Kidney (tissue), 13 donors: ENCODE measurements at regions not wholly inside any gene's neighbourhood (a gene's known extent, or its start where the extent isn't known, plus 50 kb on each side); places are given as distances from the start of the nearest gene placed in this dataset.

Source experiments
- DNase-seq, 5 donors: peaks; one replicate each; pipeline ENCODE4 v3.0.0-alpha.2; 2013 to 2020
- FAIRE-seq: peaks from 2 replicates; lab custom pipeline; 2012; peaks lifted over from hg19 to GRCh38; lab: Jason Lieb, UNC
- H3K27ac ChIP-seq, 2 donors: one replicate each; pipeline ENCODE4 v1.7.0; 2013; ENCODE audit warnings: low read depth in 2 of 2, low read length in 2 of 2, inconsistent platforms in 1 of 2
- H3K27me3 ChIP-seq: one replicate; pipeline ENCODE4 v1.7.1; 2013; ENCODE audit warnings: low read length, inconsistent platforms; ENCODE audit not compliant: control insufficient read depth, insufficient read depth
- H3K36me3 ChIP-seq, 3 donors: one replicate each; pipeline versions ENCODE4 v1.7.0 to v1.7.1; 2013; ENCODE audit warnings: low read length in 3 of 3, control low read depth in 1 of 3, inconsistent platforms in 1 of 3; ENCODE audit not compliant: insufficient read depth in 3 of 3, control insufficient read depth in 2 of 3
- H3K4me1 ChIP-seq, 3 donors: one replicate each; pipeline versions ENCODE4 v1.7.0 to v1.7.1; 2013; ENCODE audit warnings: low read length in 3 of 3, inconsistent platforms in 1 of 3, low read depth in 1 of 3; ENCODE audit not compliant: control insufficient read depth in 2 of 3, insufficient read depth in 2 of 3
- H3K4me3 ChIP-seq, 3 donors: one replicate each; pipeline versions ENCODE4 v1.7.0 to v1.8.1; 2013; ENCODE audit warnings: low read length in 3 of 3, control low read depth in 1 of 3, inconsistent platforms in 1 of 3
- H3K9ac ChIP-seq, 3 donors: one replicate each; pipeline versions ENCODE4 v1.7.0 to v1.7.1; 2013; ENCODE audit warnings: low read length in 3 of 3, control low read depth in 1 of 3, inconsistent platforms in 1 of 3
- H3K9me3 ChIP-seq, 3 donors: one replicate each; pipeline versions ENCODE4 v1.7.0 to v1.7.1; 2013; ENCODE audit warnings: low read length in 3 of 3, control low read depth in 1 of 3, inconsistent platforms in 1 of 3; ENCODE audit not compliant: control insufficient read depth in 2 of 3, insufficient read depth in 1 of 3
- CTCF ChIP-seq: IDR thresholded peaks from 3 replicates; pipeline ENCODE4 v1.5.1; 2012; ENCODE audit warnings: mild to moderate bottlenecking, moderate library complexity, borderline replicate concordance; ENCODE audit not compliant: insufficient read depth; ENCODE audit errors: extremely low read depth
- intact Hi-C: fragments of 100-400 bp; cut with DNase I; formaldehyde crosslinking; loops from one replicate; pipeline ENCODE4 v1.11.1; 2022
- donor health status: control.
- donor health status: control.
- donor health status: control.
- donor health status: control.
- donor health status: control.
- donor health status: DM: yes; HTN: yes; CAD: no.
- donor health status: Normal renal cell carcinoma (clear cell type).

DNA sequence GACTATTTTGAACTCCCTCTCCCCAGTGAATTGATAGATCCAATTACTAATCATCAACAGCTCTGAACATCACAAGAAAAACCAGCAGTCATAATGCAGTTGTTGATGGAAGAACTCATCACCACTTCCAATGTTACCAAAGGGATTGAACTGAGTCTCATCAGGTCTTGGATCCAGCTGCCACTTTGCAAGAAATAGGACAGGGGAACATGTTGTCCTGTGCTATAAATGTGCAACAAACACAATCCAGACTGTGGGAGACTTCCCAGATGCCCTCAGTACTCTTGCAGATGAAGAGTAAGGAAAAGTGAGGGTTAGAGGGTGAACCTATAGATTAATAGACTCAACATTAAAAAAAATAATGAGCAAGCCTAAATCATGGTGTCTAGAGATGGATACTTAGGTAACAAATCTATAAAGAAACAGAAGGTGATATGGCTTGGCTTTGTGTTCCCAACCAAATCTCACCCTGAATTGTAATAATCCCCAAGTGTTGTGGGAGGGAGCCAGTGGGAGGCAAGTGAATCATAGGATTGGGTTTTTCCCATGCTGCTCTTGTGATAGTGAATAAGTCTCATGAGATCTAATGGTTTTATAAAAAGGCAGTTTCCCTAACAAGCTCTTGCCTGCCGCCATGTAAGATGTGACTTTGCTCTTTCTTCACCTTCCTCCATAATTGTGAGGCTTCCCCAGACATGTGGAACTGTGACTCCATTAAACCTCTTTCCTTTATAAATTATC is 63.4 kb upstream of the PAPPA start:
- intact Hi-C loops, result no loop called here
- Histone ChIP-seq H3K4me3 (no peak overlapping the region), H3K4me1 (peaks cover 0 to 3% (median 0%) of the 10 kb centered on the region in 3 donors), H3K9ac (no peak overlapping the region), H3K27ac (no peak overlapping the region), H3K27me3 (no peaks in the 10 kb centered on the region), H3K36me3 (no peaks in the 10 kb centered on the region), H3K9me3 (no peaks in the 10 kb centered on the region)
- FAIRE-seq, result no peak
- no peak for DNase-seq
- TF ChIP-seq CTCF, result no peak

- no peaks in the 10 kb centered on the region for H3K4me1 ChIP-seq
- FAIRE-seq (no peak), DNase-seq (no peak)
- TF ChIP-seq CTCF, result no peak
- H3K9me3 ChIP-seq, result no peaks in the 10 kb centered on the region
- no peak overlapping the region for H3K9ac ChIP-seq
- H3K27ac ChIP-seq, result no peak overlapping the region
- intact Hi-C loops, result no loop called here
- H3K4me3 ChIP-seq, result no peak overlapping the region
- no peaks in the 10 kb centered on the region for H3K36me3 ChIP-seq
- H3K27me3 ChIP-seq, result no peaks in the 10 kb centered on the region
Observed at GRCh38 chr9:116094846-116095245, 58.7 kb upstream of the PAPPA start.

DNA sequence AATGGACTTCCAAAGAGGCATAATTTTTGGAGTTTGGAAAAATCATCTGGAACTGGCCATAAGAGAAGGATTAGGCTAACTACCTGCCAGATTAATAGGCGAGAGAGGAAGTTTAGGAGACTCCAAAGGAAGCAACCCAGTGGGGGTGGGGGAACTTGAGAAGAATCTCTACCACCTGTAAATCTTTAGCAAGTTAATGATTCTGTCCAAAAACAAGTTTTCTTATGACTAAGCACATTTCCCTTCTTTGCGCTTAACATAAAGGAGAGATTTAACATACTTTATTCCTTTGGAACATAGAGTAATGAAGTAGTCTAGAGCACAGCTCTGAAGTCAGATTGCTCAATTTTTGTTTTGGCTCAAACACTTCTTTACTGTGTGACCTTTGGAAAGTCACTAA is 58.2 kb upstream of the PAPPA start:
- no peak overlapping the region for H3K9ac ChIP-seq
- no peaks in the 10 kb centered on the region for H3K36me3 ChIP-seq
- H3K4me1 ChIP-seq, result no peaks in the 10 kb centered on the region
- no peaks in the 10 kb centered on the region for H3K9me3 ChIP-seq
- FAIRE-seq (no peak), DNase-seq (no peak)
- no peaks in the 10 kb centered on the region for H3K27me3 ChIP-seq
- no peak overlapping the region for H3K4me3 ChIP-seq
- no peak for TF ChIP-seq CTCF
- H3K27ac ChIP-seq, result no peak overlapping the region
- intact Hi-C loops, result no loop called here

- no peak for FAIRE-seq
- intact Hi-C loops, result no loop called here
- no peak for TF ChIP-seq CTCF
Observed at GRCh38 chr9:116096046-116096445, 57.5 kb upstream of the PAPPA start.

More at GRCh38 chr9:116096046-116096445, 57.5 kb upstream of the PAPPA start:
- Histone ChIP-seq H3K36me3 (no peaks in the 10 kb centered on the region), H3K9ac (no peak overlapping the region), H3K4me3 (no peak overlapping the region), H3K27ac (no peak overlapping the region), H3K9me3 (no peaks in the 10 kb centered on the region), H3K4me1 (no peaks in the 10 kb centered on the region), H3K27me3 (no peaks in the 10 kb centered on the region)
- DNase-seq, result no peak
